Sigmoid colon (tissue), 6 donors: ENCODE measurements at regions not wholly inside any gene's neighbourhood (a gene's known extent, or its start where the extent isn't known, plus 50 kb on each side); places are given as distances from the start of the nearest gene placed in this dataset.

Experiments used
- DNase-seq: peaks from one replicate; pipeline ENCODE4 v3.0.0-alpha.2; 2019
- H3K27ac ChIP-seq, 4 donors: fragments of 200-600 bp; sonication (generic); one replicate each; pipeline ENCODE4 v1.5.1; 2016 to 2019; ENCODE audit warnings: mild to moderate bottlenecking in 1 of 4
- H3K27me3 ChIP-seq, 3 donors: fragments of 200-600 bp; sonication (generic); one replicate each; pipeline ENCODE4 v1.5.1; 2019; ENCODE audit warnings: mild to moderate bottlenecking in 1 of 3
- H3K36me3 ChIP-seq, 4 donors: fragments of 200-600 bp; sonication (generic); one replicate each; pipeline ENCODE4 v1.5.1; 2016 to 2019
- H3K4me1 ChIP-seq, 4 donors: fragments of 200-600 bp; sonication (generic); one replicate each; pipeline ENCODE4 v1.5.1; 2017 to 2019
- H3K4me3 ChIP-seq, 4 donors: fragments of 200-600 bp; sonication (generic); one replicate each; pipeline ENCODE4 v1.5.1; 2017 to 2019; ENCODE audit warnings: mild to moderate bottlenecking in 2 of 4, moderate library complexity in 1 of 4
- H3K9me3 ChIP-seq, 4 donors: fragments of 200-600 bp in 3 of 4; sonication (generic) in 3 of 4; one replicate each; pipeline versions ENCODE4 v1.5.1 to v1.6.1; 2013 to 2019
- CTCF ChIP-seq, 4 experiments: fragments of 450-650 bp in 3 of 4; fragments of 200-600 bp in 1 of 4; IDR thresholded peaks; one replicate each; pipeline ENCODE4 v1.5.1; 2016 to 2019; ENCODE audit warnings: antibody characterized with exemption in 4 of 4, mild to moderate bottlenecking in 3 of 4, moderate library complexity in 2 of 4
- EP300 ChIP-seq, 4 donors: sonication (generic); formaldehyde crosslinking; IDR thresholded peaks; one replicate each; pipeline ENCODE4 v1.6.1; 2017; ENCODE audit warnings: antibody characterized with exemption in 4 of 4
- POLR2A ChIP-seq, 2 donors: fragments of 450-650 bp; IDR thresholded peaks; one replicate each; pipeline ENCODE4 v1.6.1; 2016; ENCODE audit warnings: antibody characterized with exemption in 2 of 2, mild to moderate bottlenecking in 2 of 2, moderate library complexity in 2 of 2
- POLR2AphosphoS5 ChIP-seq, 4 donors: sonication (generic); formaldehyde crosslinking; IDR thresholded peaks; one replicate each; pipeline ENCODE4 v1.6.1; 2017; ENCODE audit warnings: antibody characterized with exemption in 4 of 4
- WGBS, 2 donors: extraction: QIAGEN DNeasy Blood & Tissue Kit; methylation state at CpG; one replicate each; pipeline ENCODE4 v1.1.7; 2013; 5-methylcytosine and 5-hydroxymethylcytosine counted together
- intact Hi-C: fragments of 100-400 bp; cut with DNase I; formaldehyde crosslinking; loops from one replicate; pipeline ENCODE4 v1.15.1; 2023
- donor health status: healthy with polysubstance abuse.
- donor health status: healthy.

GRCh38 chr6:126180585-126180984 is 159.3 kb upstream of the CENPW start:
- 65 to 83% methylated on average over 4 of the region's 4 CpGs for WGBS, 2 donors
- intact Hi-C loops: no loop called here
- DNase-seq: no peak
- H3K9me3 ChIP-seq: no peaks in the 10 kb centered on the region
- peaks cover 0 to 25% (median 13%) of the 10 kb centered on the region in 4 donors for H3K4me1 ChIP-seq
- TF ChIP-seq CTCF (IDR thresholded peaks at IDR 0.05) (no peak), POLR2A (IDR thresholded peaks at IDR 0.05) (no peak), POLR2AphosphoS5 (IDR thresholded peaks at IDR 0.05) (peak in 1 of 4 donors; percentile 24)
- no peaks in the 10 kb centered on the region for H3K27me3 ChIP-seq
- H3K36me3 ChIP-seq: no peaks in the 10 kb centered on the region
- H3K27ac ChIP-seq: no peak overlapping the region
- no peak overlapping the region for H3K4me3 ChIP-seq

- Histone ChIP-seq H3K27me3 (no peaks in the 10 kb centered on the region), H3K4me1 (peaks cover 0 to 25% (median 13%) of the 10 kb centered on the region in 4 donors), H3K9me3 (no peaks in the 10 kb centered on the region), H3K36me3 (no peaks in the 10 kb centered on the region), H3K27ac (no peak overlapping the region), H3K4me3 (no peak overlapping the region)
- intact Hi-C loops: no loop called here
- TF ChIP-seq POLR2AphosphoS5 (IDR thresholded peaks at IDR 0.05): no peak
- no peak for TF ChIP-seq POLR2A (IDR thresholded peaks at IDR 0.05)
- TF ChIP-seq EP300 (IDR thresholded peaks at IDR 0.05): no peak
- TF ChIP-seq CTCF (IDR thresholded peaks at IDR 0.05): no peak
- DNase-seq: no peak
Observed at GRCh38 chr6:126181173-126181741, 158.7 kb upstream of the CENPW start.

GRCh38 chr6:126181890-126182289 is 158.0 kb upstream of the CENPW start:
- DNase-seq: no peak
- intact Hi-C loops: no loop called here
- WGBS, 2 donors: 29 to 61% methylated on average over 3 of the region's 3 CpGs
- H3K9me3 ChIP-seq: no peaks in the 10 kb centered on the region
- no peaks in the 10 kb centered on the region for H3K27me3 ChIP-seq
- H3K27ac ChIP-seq: no peak overlapping the region
- peaks cover 0 to 25% (median 13%) of the 10 kb centered on the region in 4 donors for H3K4me1 ChIP-seq
- TF ChIP-seq POLR2A (IDR thresholded peaks at IDR 0.05): no peak
- no peak for TF ChIP-seq EP300 (IDR thresholded peaks at IDR 0.05)
- no peak for TF ChIP-seq CTCF (IDR thresholded peaks at IDR 0.05)
- TF ChIP-seq POLR2AphosphoS5 (IDR thresholded peaks at IDR 0.05): no peak
- H3K4me3 ChIP-seq: no peak overlapping the region
- H3K36me3 ChIP-seq: no peaks in the 10 kb centered on the region

- 28 to 66% methylated on average over 2 of the region's 2 CpGs for WGBS, 2 donors
Observed at GRCh38 chr6:126182650-126183311, 157.1 kb upstream of the CENPW start.

More at GRCh38 chr6:126182650-126183311, 157.1 kb upstream of the CENPW start:
- no peak overlapping the region for H3K27ac ChIP-seq
- TF ChIP-seq POLR2AphosphoS5 (IDR thresholded peaks at IDR 0.05): no peak
- no peak for TF ChIP-seq EP300 (IDR thresholded peaks at IDR 0.05)
- no peak for TF ChIP-seq CTCF (IDR thresholded peaks at IDR 0.05)
- no peak for TF ChIP-seq POLR2A (IDR thresholded peaks at IDR 0.05)
- DNase-seq: no peak
- intact Hi-C loops: no loop called here
- no peak overlapping the region for H3K4me3 ChIP-seq
- peaks cover 0 to 25% (median 13%) of the 10 kb centered on the region in 4 donors for H3K4me1 ChIP-seq
- H3K36me3 ChIP-seq: no peaks in the 10 kb centered on the region
- H3K9me3 ChIP-seq: no peaks in the 10 kb centered on the region
- no peaks in the 10 kb centered on the region for H3K27me3 ChIP-seq
